ENCODE measurements at regions not wholly inside any gene's neighbourhood (a gene's known extent, or its start where the extent isn't known, plus 50 kb on each side); places are given as distances from the start of the nearest gene placed in this dataset.
"Not testable (repeated sequence)": the region's sequence is repeated elsewhere in the genome, so short reads cannot be mapped to it uniquely, and the experiment has no call there.

DNA sequence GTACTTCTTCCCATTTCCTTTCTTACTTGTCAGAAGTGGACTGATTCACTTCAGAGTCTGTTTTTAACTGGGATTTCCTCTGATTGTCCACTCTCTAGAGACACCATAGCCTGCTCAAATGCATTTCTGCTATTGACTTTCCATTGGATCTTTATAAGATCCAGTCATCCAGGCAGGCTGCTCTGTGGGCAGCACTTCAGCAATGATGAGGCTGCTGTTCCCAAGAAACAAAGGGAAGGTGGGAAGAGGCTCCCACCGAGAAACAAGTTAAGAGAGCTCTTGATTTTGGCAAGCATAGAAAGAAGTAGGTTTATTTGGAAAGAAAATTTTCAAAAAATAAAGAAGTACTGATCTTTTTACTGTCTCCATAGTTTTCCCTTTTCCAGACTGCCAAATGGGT is 125.8 kb upstream of the STARD13 start:
- no peak for DNase-seq (ENCODE audit: extremely low read depth, low read depth)
- TF ChIP-seq, protein P1, sequence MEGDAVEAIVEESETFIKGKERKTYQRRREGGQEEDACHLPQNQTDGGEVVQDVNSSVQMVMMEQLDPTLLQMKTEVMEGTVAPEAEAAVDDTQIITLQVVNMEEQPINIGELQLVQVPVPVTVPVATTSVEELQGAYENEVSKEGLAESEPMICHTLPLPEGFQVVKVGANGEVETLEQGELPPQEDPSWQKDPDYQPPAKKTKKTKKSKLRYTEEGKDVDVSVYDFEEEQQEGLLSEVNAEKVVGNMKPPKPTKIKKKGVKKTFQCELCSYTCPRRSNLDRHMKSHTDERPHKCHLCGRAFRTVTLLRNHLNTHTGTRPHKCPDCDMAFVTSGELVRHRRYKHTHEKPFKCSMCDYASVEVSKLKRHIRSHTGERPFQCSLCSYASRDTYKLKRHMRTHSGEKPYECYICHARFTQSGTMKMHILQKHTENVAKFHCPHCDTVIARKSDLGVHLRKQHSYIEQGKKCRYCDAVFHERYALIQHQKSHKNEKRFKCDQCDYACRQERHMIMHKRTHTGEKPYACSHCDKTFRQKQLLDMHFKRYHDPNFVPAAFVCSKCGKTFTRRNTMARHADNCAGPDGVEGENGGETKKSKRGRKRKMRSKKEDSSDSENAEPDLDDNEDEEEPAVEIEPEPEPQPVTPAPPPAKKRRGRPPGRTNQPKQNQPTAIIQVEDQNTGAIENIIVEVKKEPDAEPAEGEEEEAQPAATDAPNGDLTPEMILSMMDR (IDR thresholded peaks at IDR 0.05; ENCODE audit: low read depth, low read length): no peak

DNA sequence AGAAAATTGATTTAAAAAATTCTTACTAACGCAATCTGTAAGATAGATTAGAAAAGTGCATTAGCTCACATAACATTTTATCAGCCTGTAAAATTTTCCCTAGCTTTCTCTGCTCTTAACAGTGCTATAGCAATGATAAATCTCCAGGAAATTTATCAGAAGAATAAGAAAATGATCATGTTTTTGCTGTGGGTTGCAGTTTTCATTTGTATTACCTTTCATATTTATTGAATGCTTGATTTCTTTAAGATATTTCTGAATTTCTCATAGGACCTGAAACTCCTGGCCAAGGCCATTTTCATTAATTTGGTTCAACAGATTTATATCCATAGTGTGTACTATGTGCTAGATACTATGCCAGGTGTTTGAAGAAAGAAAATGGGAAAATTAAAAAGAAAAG is 130.3 kb upstream of the STARD13 start:
- DNase-seq (ENCODE audit: extremely low read depth, low read depth): no peak
- TF ChIP-seq, protein P1 (IDR thresholded peaks at IDR 0.05; ENCODE audit: low read depth, low read length): no peak

DNA sequence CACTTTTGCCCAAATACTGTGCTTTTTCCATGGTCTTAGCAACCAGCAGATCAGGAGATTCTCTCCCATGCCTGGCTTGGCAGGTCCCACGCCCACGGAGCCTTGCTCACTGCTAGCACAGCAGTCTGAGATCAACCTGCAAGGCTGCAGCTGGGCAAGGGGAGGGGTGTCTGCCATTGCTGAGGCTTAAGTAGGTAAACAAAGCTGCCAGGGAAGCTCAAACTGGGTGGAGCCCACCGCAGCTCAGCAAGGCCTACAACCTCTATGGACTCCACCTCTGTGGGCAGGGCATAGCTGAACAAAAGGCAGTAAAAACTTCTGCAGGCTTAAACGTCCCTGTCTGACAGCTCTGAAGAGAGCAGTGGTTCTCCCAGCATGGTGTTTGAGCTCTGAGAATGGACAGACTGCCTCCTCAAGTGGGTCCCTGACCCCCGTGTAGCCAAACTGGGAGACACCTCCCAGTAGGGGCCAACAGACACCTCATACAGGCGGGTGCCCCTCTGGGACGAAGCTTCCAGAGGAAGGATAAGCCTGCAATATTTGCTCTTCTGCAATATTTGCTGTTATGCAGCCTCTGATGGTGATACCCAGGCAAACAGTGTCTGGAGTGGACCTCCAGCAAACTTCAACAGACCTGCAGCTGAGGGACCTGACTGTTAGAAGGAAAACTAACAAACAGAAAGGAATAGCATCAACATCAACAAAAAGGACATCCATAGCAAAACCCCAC is 132.8 kb upstream of the STARD13 start:
- not testable (repeated sequence) for DNase-seq (ENCODE audit: extremely low read depth, low read depth)

DNA sequence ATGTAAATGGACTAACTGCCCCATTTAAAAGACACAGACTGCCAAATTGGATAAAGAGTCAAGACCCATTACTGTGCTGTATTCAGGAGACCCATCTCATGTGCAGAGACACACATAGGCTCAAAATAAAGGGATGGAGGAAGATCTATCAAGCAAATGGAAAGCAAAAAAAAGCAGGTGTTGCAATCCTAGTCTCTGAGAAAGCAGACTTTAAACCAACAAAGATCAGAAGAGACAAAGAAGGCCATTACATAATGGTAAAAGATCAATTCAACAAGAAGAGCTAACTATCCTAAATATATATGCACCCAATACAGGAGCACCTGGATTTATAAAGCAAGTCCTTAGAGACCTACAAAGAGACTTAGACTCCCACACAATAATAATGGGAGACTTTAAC is 134.6 kb upstream of the STARD13 start:
- not testable (repeated sequence) for DNase-seq (ENCODE audit: extremely low read depth, low read depth)

DNA sequence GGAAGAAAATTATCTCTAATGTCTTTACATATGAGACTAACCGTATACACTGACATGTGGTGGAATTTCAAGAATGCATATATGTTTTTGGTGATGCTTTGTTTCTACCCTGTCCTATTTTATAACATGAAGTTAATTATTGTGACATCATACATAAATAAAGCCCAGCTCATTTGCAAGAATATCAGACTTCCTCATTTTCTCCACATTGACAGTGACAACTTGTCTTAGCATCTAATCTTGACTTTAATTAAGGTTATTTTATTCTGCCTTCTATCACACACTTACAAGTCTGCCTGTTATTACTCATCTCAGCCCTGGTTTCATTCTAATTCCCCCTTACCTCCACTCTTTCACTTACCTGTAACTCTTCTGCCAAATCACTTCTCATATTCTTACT is 140.6 kb upstream of the STARD13 start:
- TF ChIP-seq, protein P1 (IDR thresholded peaks at IDR 0.05; ENCODE audit: low read depth, low read length): no peak
- no peak for DNase-seq (ENCODE audit: extremely low read depth, low read depth)

DNA sequence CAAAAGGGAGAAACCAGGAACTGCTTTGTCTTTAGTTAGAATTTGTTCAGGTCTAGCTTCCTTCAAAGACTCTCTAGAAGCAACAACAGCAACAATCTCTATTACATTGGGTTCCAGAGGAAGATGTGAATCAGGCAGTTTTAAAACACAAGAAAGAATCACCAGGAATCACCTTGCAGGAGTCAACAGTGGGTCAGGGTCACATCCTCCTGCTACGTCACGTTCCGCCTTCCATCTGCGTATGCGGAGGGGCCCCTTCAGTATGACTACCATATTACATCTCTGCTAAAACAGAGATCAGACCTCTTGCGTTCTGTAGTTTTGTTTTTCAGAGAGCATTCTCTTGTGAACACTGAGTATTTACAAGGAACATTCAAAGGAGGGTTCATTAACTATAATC is 147.8 kb upstream of the STARD13 start:
- TF ChIP-seq, protein P1 (IDR thresholded peaks at IDR 0.05; ENCODE audit: low read depth, low read length): no peak
- DNase-seq (ENCODE audit: extremely low read depth, low read depth): no peak

DNA sequence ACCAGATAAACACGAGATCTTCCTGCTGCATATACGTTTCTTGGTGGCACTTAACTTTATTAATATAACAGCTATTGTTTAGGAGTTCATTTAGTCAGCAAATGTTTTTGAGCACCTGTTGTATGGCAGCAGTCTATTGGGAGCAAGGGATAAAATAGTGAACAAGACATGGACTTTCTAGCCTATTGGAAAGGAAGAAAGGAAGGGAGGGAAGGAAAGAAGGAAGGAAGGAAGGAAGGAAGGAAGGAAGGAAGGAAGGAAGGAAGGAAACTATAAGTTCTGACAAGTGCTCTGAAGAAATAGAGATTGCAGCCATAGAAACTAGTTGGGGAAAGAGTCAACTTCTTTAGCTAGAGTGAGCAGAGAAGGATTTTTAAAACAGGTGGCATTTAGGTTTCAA is 149.1 kb upstream of the STARD13 start:
- DNase-seq (ENCODE audit: extremely low read depth, low read depth): no peak

DNA sequence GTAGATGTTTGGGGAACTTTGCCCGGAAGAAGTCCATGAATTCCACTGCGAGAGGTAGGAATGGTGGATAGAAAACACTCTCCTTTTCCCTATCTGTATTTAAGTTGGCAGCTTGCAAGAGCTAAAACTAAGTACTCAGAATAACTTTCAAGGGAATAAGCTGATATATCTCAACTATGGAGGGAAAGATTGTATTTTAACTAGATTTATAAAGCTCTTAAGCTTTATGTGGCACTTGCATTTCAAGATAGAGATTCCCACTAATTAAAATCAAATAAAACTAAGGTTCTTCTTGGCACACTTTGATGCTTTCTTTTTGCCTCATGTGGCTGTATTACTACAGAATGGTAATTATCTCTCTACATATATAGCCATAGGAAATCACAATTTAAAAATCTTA is 149.7 kb upstream of the STARD13 start:
- DNase-seq (ENCODE audit: extremely low read depth, low read depth): no peak
- TF ChIP-seq, protein P1 (IDR thresholded peaks at IDR 0.05; ENCODE audit: low read depth, low read length): no peak

More for the DNA sequence above, 149.1 kb upstream of the STARD13 start:
- TF ChIP-seq, protein P1 (IDR thresholded peaks at IDR 0.05; ENCODE audit: low read depth, low read length): no peak
